A549 (cell line): ENCODE measurements at regions not wholly inside any gene's neighbourhood (a gene's known extent, or its start where the extent isn't known, plus 50 kb on each side); places are given as distances from the start of the nearest gene placed in this dataset.

ENCODE experiments used
- EP300 ChIP-seq, 2 experiments: fragments of >200 bp; sonication (Bioruptor Twin); formaldehyde crosslinking; IDR thresholded peaks; 2 replicates in 1 of 2; 3 replicates in 1 of 2; pipeline ENCODE4 v1.6.1; 2016 to 2017
- MAFK ChIP-seq: fragments of 450-650 bp; IDR thresholded peaks from 2 replicates; pipeline ENCODE4 v1.6.1; 2014; ENCODE audit not compliant: partially characterized antibody
- POLR2A ChIP-seq: IDR thresholded peaks from 2 replicates; pipeline ENCODE4 v1.6.1; 2012; ENCODE audit warnings: mild to moderate bottlenecking, low read length
- TF ChIP-seq, protein P1 (sequence below): fragments of >200 bp; sonication (Bioruptor Twin); formaldehyde crosslinking; IDR thresholded peaks from 3 replicates; pipeline ENCODE4 v1.5.1; 2016

DNA sequence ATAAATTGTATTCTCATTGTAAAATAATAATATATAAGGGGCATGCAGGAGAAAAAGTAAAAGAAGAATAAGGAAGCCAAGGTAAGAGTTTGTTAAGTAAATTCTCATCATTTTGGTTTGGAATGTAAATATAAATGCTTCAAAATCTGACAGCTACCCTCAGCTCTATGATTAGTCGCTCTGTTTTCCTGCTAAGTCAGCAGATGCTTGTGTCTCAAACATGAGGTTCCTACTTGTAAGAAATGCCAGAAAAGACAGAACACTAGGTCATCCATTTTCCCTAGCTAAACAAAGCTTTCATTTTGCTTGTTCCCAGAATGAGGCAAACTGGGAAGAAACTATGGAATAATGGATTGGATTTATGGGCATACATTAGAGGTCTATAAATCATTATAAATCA, 293.1 kb downstream of the DMRTA1 start:
- TF ChIP-seq MAFK (peak; percentile 51), EP300 (IDR thresholded peaks at IDR 0.05) (no peak), POLR2A (no peak)
- TF ChIP-seq, protein P1, sequence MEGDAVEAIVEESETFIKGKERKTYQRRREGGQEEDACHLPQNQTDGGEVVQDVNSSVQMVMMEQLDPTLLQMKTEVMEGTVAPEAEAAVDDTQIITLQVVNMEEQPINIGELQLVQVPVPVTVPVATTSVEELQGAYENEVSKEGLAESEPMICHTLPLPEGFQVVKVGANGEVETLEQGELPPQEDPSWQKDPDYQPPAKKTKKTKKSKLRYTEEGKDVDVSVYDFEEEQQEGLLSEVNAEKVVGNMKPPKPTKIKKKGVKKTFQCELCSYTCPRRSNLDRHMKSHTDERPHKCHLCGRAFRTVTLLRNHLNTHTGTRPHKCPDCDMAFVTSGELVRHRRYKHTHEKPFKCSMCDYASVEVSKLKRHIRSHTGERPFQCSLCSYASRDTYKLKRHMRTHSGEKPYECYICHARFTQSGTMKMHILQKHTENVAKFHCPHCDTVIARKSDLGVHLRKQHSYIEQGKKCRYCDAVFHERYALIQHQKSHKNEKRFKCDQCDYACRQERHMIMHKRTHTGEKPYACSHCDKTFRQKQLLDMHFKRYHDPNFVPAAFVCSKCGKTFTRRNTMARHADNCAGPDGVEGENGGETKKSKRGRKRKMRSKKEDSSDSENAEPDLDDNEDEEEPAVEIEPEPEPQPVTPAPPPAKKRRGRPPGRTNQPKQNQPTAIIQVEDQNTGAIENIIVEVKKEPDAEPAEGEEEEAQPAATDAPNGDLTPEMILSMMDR = no peak
